ENCODE measurements at regions not wholly inside any gene's neighbourhood (a gene's known extent, or its start where the extent isn't known, plus 50 kb on each side); places are given as distances from the start of the nearest gene placed in this dataset.

- TF ChIP-seq CTCF (IDR thresholded peaks at IDR 0.05) (no peak), NR2C2 (CRISPR knock-in tag; IDR thresholded peaks at IDR 0.05) (no peak), MAX (CRISPR knock-in tag; IDR thresholded peaks at IDR 0.05) (no peak), MYBL2 (CRISPR knock-in tag; IDR thresholded peaks at IDR 0.05) (no peak), ATF3 (CRISPR knock-in tag; conservative IDR thresholded peaks at IDR 0.05) (no peak), SP1 (CRISPR knock-in tag; conservative IDR thresholded peaks at IDR 0.05) (no peak), PREB (CRISPR knock-in tag; IDR thresholded peaks at IDR 0.05; ENCODE audit: borderline replicate concordance) (no peak), ESRRA (CRISPR knock-in tag; IDR thresholded peaks at IDR 0.05; ENCODE audit: borderline replicate concordance) (no peak), ZBTB43 (CRISPR knock-in tag; IDR thresholded peaks at IDR 0.05) (no peak), ZNF121 (CRISPR knock-in tag; IDR thresholded peaks at IDR 0.05) (no peak)
These were observed 308.2 kb upstream of the ADGRL3 start for GRCh38 chr4:60891947-60892346.

Data from WTC11 (cell line).